Fibroblast of lung (primary cell): ENCODE measurements at regions not wholly inside any gene's neighbourhood (a gene's known extent, or its start where the extent isn't known, plus 50 kb on each side); places are given as distances from the start of the nearest gene placed in this dataset.

ENCODE experiments used
- DNase-seq, 2 donors: peaks; one replicate each; pipeline versions ENCODE4 v3.0.0 to v3.0.0-alpha.2; 2010; ENCODE audit warnings: low read depth in 2 of 2
- H2AFZ ChIP-seq: 2 replicates; pipeline ENCODE4 v1.5.1; 2012; ENCODE audit warnings: low read length, control low read depth, inconsistent platforms
- H3K27ac ChIP-seq: 2 replicates; pipeline ENCODE4 v1.5.1; 2011; ENCODE audit warnings: low read length, control low read depth; ENCODE audit not compliant: insufficient read depth
- H3K27me3 ChIP-seq: 2 replicates; pipeline ENCODE4 v1.5.1; 2011; ENCODE audit warnings: mild to moderate bottlenecking, low read length; ENCODE audit not compliant: control insufficient read depth, insufficient read depth
- H3K36me3 ChIP-seq: 2 replicates; pipeline ENCODE4 v1.5.1; 2011; ENCODE audit warnings: low read length; ENCODE audit not compliant: control insufficient read depth, insufficient read depth
- H3K4me1 ChIP-seq: 2 replicates; pipeline ENCODE4 v1.5.1; 2011; ENCODE audit warnings: low read length; ENCODE audit not compliant: control insufficient read depth, insufficient read depth; ENCODE audit errors: extremely low read depth
- H3K4me2 ChIP-seq: 2 replicates; pipeline ENCODE4 v1.5.1; 2011; ENCODE audit warnings: low read length, control low read depth; ENCODE audit not compliant: insufficient read depth; ENCODE audit errors: extremely low read depth
- H3K4me3 ChIP-seq, 4 experiments: fragments of 200-600 bp in 1 of 4; sonication (generic) in 1 of 4; replicated peaks in 1 of 4; 2 replicates each; pipeline ENCODE4 v1.5.1; 2011 to 2016; ENCODE audit warnings: low read length in 4 of 4, low read depth in 3 of 4, mild to moderate bottlenecking in 3 of 4, control low read depth in 2 of 4, inconsistent platforms in 1 of 4, mixed read lengths in 1 of 4; ENCODE audit not compliant: insufficient read depth in 1 of 4; ENCODE audit errors: control extremely low read depth in 1 of 4
- H3K79me2 ChIP-seq: 2 replicates; pipeline ENCODE4 v1.5.1; 2012; ENCODE audit warnings: mild to moderate bottlenecking, low read length, inconsistent platforms; ENCODE audit not compliant: control insufficient read depth, insufficient read depth
- H3K9ac ChIP-seq: 2 replicates; pipeline ENCODE4 v1.5.1; 2011; ENCODE audit warnings: mild to moderate bottlenecking, low read length, control low read depth; ENCODE audit not compliant: insufficient read depth
- H3K9me3 ChIP-seq: 2 replicates; pipeline ENCODE4 v1.5.1; 2012; ENCODE audit warnings: low read depth, low read length; ENCODE audit not compliant: control insufficient read depth, insufficient read depth
- H4K20me1 ChIP-seq: 2 replicates; pipeline ENCODE4 v1.5.1; 2011; ENCODE audit warnings: low read length; ENCODE audit not compliant: control insufficient read depth, insufficient read depth; ENCODE audit errors: extremely low read depth
- CTCF ChIP-seq, 2 donors: IDR thresholded peaks in 1 of 2; conservative IDR thresholded peaks in 1 of 2; 1 replicate in 1 of 2; 2 replicates in 1 of 2; pipeline ENCODE4 v1.5.1; 2011 to 2012; ENCODE audit warnings: low read length in 2 of 2, control low read depth in 1 of 2, inconsistent platforms in 1 of 2, low read depth in 1 of 2, mild to moderate bottlenecking in 1 of 2
- EZH2 ChIP-seq: IDR thresholded peaks from 2 replicates; pipeline ENCODE4 v1.5.1; 2012; ENCODE audit warnings: low read length, control low read depth, mild to moderate bottlenecking; ENCODE audit errors: missing control alignments

- no peak overlapping the region for H3K4me2 ChIP-seq
- TF ChIP-seq EZH2 (no peak), CTCF (conservative IDR thresholded peaks at IDR 0.05 in 1 of 2, IDR thresholded peaks at IDR 0.05 in 1 of 2; ENCODE audit: low read depth in 1 of 2, low read length in 2 of 2) (no peak)
These were observed 186.7 kb downstream of the SYK start for GRCh38 chr9:90988318-90988717.

DNA sequence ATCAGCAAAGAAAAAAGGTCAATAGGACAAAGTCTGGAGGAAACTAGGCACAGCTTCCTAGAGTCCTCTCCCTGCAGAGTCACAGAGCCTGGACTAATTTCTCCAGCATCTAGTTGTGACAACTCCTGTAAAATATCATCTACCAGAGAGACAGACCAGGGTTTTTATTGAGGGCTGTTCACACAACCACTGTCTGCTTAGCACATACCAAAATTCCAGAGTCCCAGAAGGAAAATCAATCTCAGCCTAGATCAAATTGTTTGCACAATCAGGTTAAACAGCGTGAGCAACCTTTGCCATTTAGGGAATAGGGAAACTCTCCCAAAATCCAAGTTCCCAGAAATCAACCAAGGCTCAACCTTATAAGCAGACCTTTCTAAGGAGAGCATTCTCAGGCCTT lies 190.3 kb downstream of the SYK start:
- Histone ChIP-seq H3K9me3 (no peaks in the 10 kb centered on the region), H4K20me1 (no peaks in the 10 kb centered on the region), H3K4me3 (no peak overlapping the region), H2AFZ (no peak overlapping the region), H3K4me2 (no peak overlapping the region), H3K79me2 (no peaks in the 10 kb centered on the region), H3K4me1 (peaks cover 4% of the 10 kb centered on the region), H3K27ac (peak overlapping the region; percentile 60), H3K9ac (no peak overlapping the region), H3K27me3 (no peaks in the 10 kb centered on the region), H3K36me3 (no peaks in the 10 kb centered on the region)
- DNase-seq = peak; percentile 24 to 50
- TF ChIP-seq EZH2 (no peak), CTCF (conservative IDR thresholded peaks at IDR 0.05 in 1 of 2, IDR thresholded peaks at IDR 0.05 in 1 of 2; ENCODE audit: low read depth in 1 of 2, low read length in 2 of 2) (no peak)

More at GRCh38 chr9:90988318-90988717, 186.7 kb downstream of the SYK start:
- Histone ChIP-seq H3K4me3 (no peak overlapping the region), H3K27me3 (no peaks in the 10 kb centered on the region), H3K9ac (no peak overlapping the region), H3K36me3 (no peaks in the 10 kb centered on the region), H3K27ac (no peak overlapping the region), H2AFZ (no peak overlapping the region), H3K79me2 (no peaks in the 10 kb centered on the region), H4K20me1 (no peaks in the 10 kb centered on the region), H3K4me1 (peaks cover 4% of the 10 kb centered on the region), H3K9me3 (no peaks in the 10 kb centered on the region)
- DNase-seq = peak; percentile 17 to 43

DNA sequence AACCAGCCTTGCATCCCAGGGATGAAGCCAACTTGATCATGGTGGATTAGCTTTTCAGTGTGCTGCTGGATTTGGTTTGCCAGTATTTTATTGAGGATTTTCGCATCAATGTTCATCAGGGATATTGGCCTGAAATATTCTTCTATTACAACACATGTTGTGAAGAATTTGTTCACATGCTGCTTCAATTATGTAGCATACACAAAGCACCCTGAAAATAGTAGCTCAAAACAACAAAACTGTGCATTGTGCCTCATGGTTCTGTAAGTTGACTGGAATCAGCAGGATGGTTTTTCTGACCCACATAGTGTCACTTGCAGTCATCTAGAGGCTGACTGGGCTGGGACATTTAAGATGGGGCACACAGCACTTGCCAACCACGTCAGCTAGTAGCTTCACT lies 193.9 kb downstream of the SYK start:
- Histone ChIP-seq H3K4me3 (no peak overlapping the region), H3K9ac (no peak overlapping the region), H3K27ac (no peak overlapping the region), H3K27me3 (no peaks in the 10 kb centered on the region), H3K4me2 (no peak overlapping the region), H3K9me3 (no peaks in the 10 kb centered on the region), H3K79me2 (no peaks in the 10 kb centered on the region), H4K20me1 (no peaks in the 10 kb centered on the region), H3K36me3 (no peaks in the 10 kb centered on the region), H2AFZ (no peak overlapping the region), H3K4me1 (peaks cover 4% of the 10 kb centered on the region)
- no peak for DNase-seq
- no peak for TF ChIP-seq EZH2
- no peak for TF ChIP-seq CTCF (conservative IDR thresholded peaks at IDR 0.05 in 1 of 2, IDR thresholded peaks at IDR 0.05 in 1 of 2; ENCODE audit: low read depth in 1 of 2, low read length in 2 of 2)
